EH (cell line): ENCODE measurements at regions not wholly inside any gene's neighbourhood (a gene's known extent, or its start where the extent isn't known, plus 50 kb on each side); places are given as distances from the start of the nearest gene placed in this dataset.
"Not testable (repeated sequence)": the region's sequence is repeated elsewhere in the genome, so short reads cannot be mapped to it uniquely, and the experiment has no call there.

Source experiments
- DNase-seq: peaks from one replicate; pipeline ENCODE4 v3.0.0-alpha.2; 2015; ENCODE audit warnings: low read depth

GRCh38 chr11:96697466-96697865, 307.7 kb downstream of the JRKL start:
- DNase-seq, result no peak

- peak; percentile 4 for DNase-seq
Observed at GRCh38 chr11:96704847-96705246, 315.0 kb downstream of the JRKL start.

- DNase-seq, result no peak
Observed at GRCh38 chr11:96706761-96707160, 316.9 kb downstream of the JRKL start.

GRCh38 chr11:96707273-96707672, 317.5 kb downstream of the JRKL start:
- DNase-seq, result no peak

- DNase-seq, result no peak
Observed at GRCh38 chr11:96708219-96708878, 318.5 kb downstream of the JRKL start.

- no peak for DNase-seq
Observed at GRCh38 chr11:96713301-96713700, 323.5 kb downstream of the JRKL start.

- DNase-seq, result no peak
Observed at GRCh38 chr11:96714689-96715088, 324.9 kb downstream of the JRKL start.

GRCh38 chr11:96715208-96715607, 325.4 kb downstream of the JRKL start:
- no peak for DNase-seq

GRCh38 chr11:96736601-96737000, 346.8 kb downstream of the JRKL start:
- peak; percentile 78 for DNase-seq

- no peak for DNase-seq
Observed at GRCh38 chr11:96738311-96738710, 348.5 kb downstream of the JRKL start.

GRCh38 chr11:96741068-96741467, 351.3 kb downstream of the JRKL start:
- DNase-seq, result peak; percentile 73

- DNase-seq, result peak; percentile 47
Observed at GRCh38 chr11:96744697-96745096, 354.9 kb downstream of the JRKL start.

- DNase-seq, result peak; percentile 86
Observed at GRCh38 chr11:96748639-96749370, 359.0 kb downstream of the JRKL start.

- not testable (repeated sequence) for DNase-seq
Observed at GRCh38 chr11:96751807-96752206, 362.0 kb downstream of the JRKL start.

- DNase-seq, result peak; percentile 56
Observed at GRCh38 chr11:96752221-96752620, 362.4 kb downstream of the JRKL start.

- DNase-seq, result no peak
Observed at GRCh38 chr11:96753997-96754396, 364.2 kb downstream of the JRKL start.

- DNase-seq, result no peak
Observed at GRCh38 chr11:96755209-96755608, 365.4 kb downstream of the JRKL start.

GRCh38 chr11:96755752-96756151, 365.9 kb downstream of the JRKL start:
- no peak for DNase-seq

- no peak for DNase-seq
Observed at GRCh38 chr11:96758957-96759356, 369.1 kb downstream of the JRKL start.

- no peak for DNase-seq
Observed at GRCh38 chr11:96760306-96760705, 370.5 kb downstream of the JRKL start.

- no peak for DNase-seq
Observed at GRCh38 chr11:96760815-96761214, 371.0 kb downstream of the JRKL start.

GRCh38 chr11:96761451-96761850, 371.6 kb downstream of the JRKL start:
- no peak for DNase-seq

GRCh38 chr11:96763244-96763643, 373.4 kb downstream of the JRKL start:
- DNase-seq, result no peak

GRCh38 chr11:96778272-96778671, 388.5 kb downstream of the JRKL start:
- no peak for DNase-seq
